ENCODE measurements at regions not wholly inside any gene's neighbourhood (a gene's known extent, or its start where the extent isn't known, plus 50 kb on each side); places are given as distances from the start of the nearest gene placed in this dataset.

- TF ChIP-seq CTCF (IDR thresholded peaks at IDR 0.05), result no peak
- TF ChIP-seq POLR2AphosphoS5 (IDR thresholded peaks at IDR 0.05), result no peak
- no peak for TF ChIP-seq POLR2A (IDR thresholded peaks at IDR 0.05)
Measured at GRCh38 chr5:2906302-2907090, 155.0 kb upstream of the IRX2 start.
